ENCODE measurements at regions not wholly inside any gene's neighbourhood (a gene's known extent, or its start where the extent isn't known, plus 50 kb on each side); places are given as distances from the start of the nearest gene placed in this dataset.
"Not testable (repeated sequence)": the region's sequence is repeated elsewhere in the genome, so short reads cannot be mapped to it uniquely, and the experiment has no call there.

- no peak for DNase-seq (ENCODE audit: low read depth, low spot score)
- TF ChIP-seq CTCF (IDR thresholded peaks at IDR 0.05; ENCODE audit: low read depth, low read length): no peak
- CTCF ChIA-PET: no interaction called here
- POLR2A ChIA-PET: interaction anchor here (1.2 kb wide), 1 partner anchor 10 kb away, joined by 4 read pairs; no protein-coding TSS in a partner anchor
- Histone ChIP-seq H3K4me3 (ENCODE audit: low read depth, low read length) (no peak overlapping the region), H3K9me3 (ENCODE audit: control insufficient read depth, insufficient read depth, low read length) (no peaks in the 10 kb centered on the region), H3K27me3 (ENCODE audit: control insufficient read depth, insufficient read depth, low read length) (no peaks in the 10 kb centered on the region), H3K27ac (ENCODE audit: low read depth, low read length) (no peak overlapping the region)
Measured at GRCh38 chr3:177350121-177350520, 152.8 kb upstream of the TBL1XR1 start.

GRCh38 chr3:177351206-177351605, 153.9 kb upstream of the TBL1XR1 start:
- CTCF ChIA-PET: no interaction called here
- no peak for DNase-seq (ENCODE audit: low read depth, low spot score)
- Histone ChIP-seq H3K27me3 (ENCODE audit: control insufficient read depth, insufficient read depth, low read length) (no peaks in the 10 kb centered on the region), H3K4me3 (ENCODE audit: low read depth, low read length) (no peak overlapping the region), H3K9me3 (ENCODE audit: control insufficient read depth, insufficient read depth, low read length) (no peaks in the 10 kb centered on the region), H3K27ac (ENCODE audit: low read depth, low read length) (no peak overlapping the region)
- POLR2A ChIA-PET: no interaction called here
- TF ChIP-seq CTCF (IDR thresholded peaks at IDR 0.05; ENCODE audit: low read depth, low read length): no peak

GRCh38 chr3:177351757-177352158, 154.5 kb upstream of the TBL1XR1 start:
- CTCF ChIA-PET: no interaction called here
- Histone ChIP-seq H3K4me3 (ENCODE audit: low read depth, low read length) (no peak overlapping the region), H3K27ac (ENCODE audit: low read depth, low read length) (no peak overlapping the region), H3K27me3 (ENCODE audit: control insufficient read depth, insufficient read depth, low read length) (no peaks in the 10 kb centered on the region), H3K9me3 (ENCODE audit: control insufficient read depth, insufficient read depth, low read length) (no peaks in the 10 kb centered on the region)
- POLR2A ChIA-PET: no interaction called here
- DNase-seq (ENCODE audit: low read depth, low spot score): no peak
- TF ChIP-seq CTCF (IDR thresholded peaks at IDR 0.05; ENCODE audit: low read depth, low read length): no peak

- no peak for DNase-seq (ENCODE audit: low read depth, low spot score)
- Histone ChIP-seq H3K4me3 (ENCODE audit: low read depth, low read length) (no peak overlapping the region), H3K27me3 (ENCODE audit: control insufficient read depth, insufficient read depth, low read length) (no peaks in the 10 kb centered on the region), H3K9me3 (ENCODE audit: control insufficient read depth, insufficient read depth, low read length) (no peaks in the 10 kb centered on the region), H3K27ac (ENCODE audit: low read depth, low read length) (no peak overlapping the region)
- TF ChIP-seq CTCF (IDR thresholded peaks at IDR 0.05; ENCODE audit: low read depth, low read length): no peak
- CTCF ChIA-PET: no interaction called here
- POLR2A ChIA-PET: no interaction called here
Measured at GRCh38 chr3:177352424-177352823, 155.1 kb upstream of the TBL1XR1 start.

GRCh38 chr3:177353140-177353539, 155.9 kb upstream of the TBL1XR1 start:
- ChIA-PET POLR2A (no interaction called here), CTCF (no interaction called here)
- no peaks in the 10 kb centered on the region for H3K27me3 ChIP-seq (ENCODE audit: control insufficient read depth, insufficient read depth, low read length)
- H3K4me3 ChIP-seq (ENCODE audit: low read depth, low read length): no peak overlapping the region
- H3K27ac ChIP-seq (ENCODE audit: low read depth, low read length): no peak overlapping the region
- DNase-seq (ENCODE audit: low read depth, low spot score): no peak
- no peaks in the 10 kb centered on the region for H3K9me3 ChIP-seq (ENCODE audit: control insufficient read depth, insufficient read depth, low read length)
- TF ChIP-seq CTCF (IDR thresholded peaks at IDR 0.05; ENCODE audit: low read depth, low read length): no peak

- H3K9me3 ChIP-seq (ENCODE audit: control insufficient read depth, insufficient read depth, low read length); DNase-seq (ENCODE audit: low read depth, low spot score); CTCF ChIA-PET; H3K27me3 ChIP-seq (ENCODE audit: control insufficient read depth, insufficient read depth, low read length); H3K27ac ChIP-seq (ENCODE audit: low read depth, low read length); H3K4me3 ChIP-seq (ENCODE audit: low read depth, low read length); POLR2A ChIA-PET: not testable (repeated sequence)
Measured at GRCh38 chr3:177353879-177354278, 156.6 kb upstream of the TBL1XR1 start.
